ENCODE measurements at regions not wholly inside any gene's neighbourhood (a gene's known extent, or its start where the extent isn't known, plus 50 kb on each side); places are given as distances from the start of the nearest gene placed in this dataset.

GRCh38 chr2:234146087-234146826 is 95.8 kb downstream of the SPP2 start:
- Histone ChIP-seq H2BK5ac (ENCODE audit: low read depth, low read length, poor library complexity) (no peak overlapping the region), H2BK120ac (ENCODE audit: insufficient read depth, low read length, poor library complexity) (no peak overlapping the region), H3K4me3 (ENCODE audit: low read depth, low read length) (no peak overlapping the region), H3K14ac (ENCODE audit: low read length) (no peak overlapping the region), H3K27ac (ENCODE audit: low read depth, low read length) (no peak overlapping the region), H4K12ac (ENCODE audit: low read depth, low read length) (no peak overlapping the region), H3K79me2 (ENCODE audit: control insufficient read depth, insufficient read depth, low read length, poor library complexity) (no peaks in the 10 kb centered on the region), H2AFZ (ENCODE audit: insufficient read depth, low read length, poor library complexity) (no peak overlapping the region), H4K91ac (ENCODE audit: low read depth, low read length) (no peak overlapping the region), H3K4me1 (ENCODE audit: control insufficient read depth in 1 of 2, insufficient read depth in 2 of 2, low read length in 2 of 2) (peaks cover 4 to 8% of the 10 kb centered on the region in 2 experiments), H3K4ac (ENCODE audit: low read depth, low read length) (no peak overlapping the region), H2BK12ac (ENCODE audit: low read length) (no peak overlapping the region), H3K36me3 (ENCODE audit: control insufficient read depth in 1 of 2, insufficient read depth in 2 of 2, low read length in 2 of 2) (no peaks in the 10 kb centered on the region), H3K79me1 (ENCODE audit: low read length) (peaks cover 2% of the 10 kb centered on the region), H3K23ac (ENCODE audit: low read length) (no peak overlapping the region), H3K4me2 (ENCODE audit: low read length) (no peak overlapping the region), H3K18ac (ENCODE audit: low read length) (no peak overlapping the region), H3K9ac (ENCODE audit: low read length) (no peak overlapping the region), H3K27me3 (ENCODE audit: insufficient read depth, low read length) (no peaks in the 10 kb centered on the region), H2AK5ac (ENCODE audit: low read length) (no peak overlapping the region), H4K8ac (ENCODE audit: low read depth, low read length) (no peak overlapping the region), H3K9me3 (ENCODE audit: insufficient read depth, low read depth, low read length) (no peaks in the 10 kb centered on the region)
- no peak for DNase-seq
- WGBS (ENCODE audit: extremely low coverage, insufficient coverage, insufficient read length): no CpG with 5 or more reads among the region's 8 CpGs

GRCh38 chr2:234145511-234145910 is 95.0 kb downstream of the SPP2 start:
- Histone ChIP-seq H2BK12ac (ENCODE audit: low read length) (no peak overlapping the region), H3K36me3 (ENCODE audit: control insufficient read depth in 1 of 2, insufficient read depth in 2 of 2, low read length in 2 of 2) (no peaks in the 10 kb centered on the region), H2BK120ac (ENCODE audit: insufficient read depth, low read length, poor library complexity) (no peak overlapping the region), H3K79me1 (ENCODE audit: low read length) (peaks cover 2% of the 10 kb centered on the region), H3K4me1 (ENCODE audit: control insufficient read depth in 1 of 2, insufficient read depth in 2 of 2, low read length in 2 of 2) (peaks cover 4 to 8% of the 10 kb centered on the region in 2 experiments), H3K79me2 (ENCODE audit: control insufficient read depth, insufficient read depth, low read length, poor library complexity) (no peaks in the 10 kb centered on the region), H3K9me3 (ENCODE audit: insufficient read depth, low read depth, low read length) (no peaks in the 10 kb centered on the region), H4K91ac (ENCODE audit: low read depth, low read length) (no peak overlapping the region), H2BK5ac (ENCODE audit: low read depth, low read length, poor library complexity) (no peak overlapping the region), H4K12ac (ENCODE audit: low read depth, low read length) (no peak overlapping the region), H2AK5ac (ENCODE audit: low read length) (no peak overlapping the region), H4K8ac (ENCODE audit: low read depth, low read length) (no peak overlapping the region), H3K4ac (ENCODE audit: low read depth, low read length) (no peak overlapping the region), H3K9ac (ENCODE audit: low read length) (no peak overlapping the region), H3K27me3 (ENCODE audit: insufficient read depth, low read length) (no peaks in the 10 kb centered on the region), H3K4me3 (ENCODE audit: low read depth, low read length) (no peak overlapping the region), H3K23ac (ENCODE audit: low read length) (no peak overlapping the region), H3K18ac (ENCODE audit: low read length) (no peak overlapping the region), H3K27ac (ENCODE audit: low read depth, low read length) (no peak overlapping the region), H2AFZ (ENCODE audit: insufficient read depth, low read length, poor library complexity) (no peak overlapping the region), H3K14ac (ENCODE audit: low read length) (no peak overlapping the region), H3K4me2 (ENCODE audit: low read length) (no peak overlapping the region)
- no peak for DNase-seq
- no CpG with 5 or more reads among the region's 2 CpGs for WGBS (ENCODE audit: extremely low coverage, insufficient coverage, insufficient read length)

GRCh38 chr2:234145057-234145456 is 94.6 kb downstream of the SPP2 start:
- Histone ChIP-seq H3K4me2 (ENCODE audit: low read length) (no peak overlapping the region), H3K9me3 (ENCODE audit: insufficient read depth, low read depth, low read length) (no peaks in the 10 kb centered on the region), H3K4me3 (ENCODE audit: low read depth, low read length) (no peak overlapping the region), H3K27me3 (ENCODE audit: insufficient read depth, low read length) (no peaks in the 10 kb centered on the region), H3K18ac (ENCODE audit: low read length) (no peak overlapping the region), H2AK5ac (ENCODE audit: low read length) (no peak overlapping the region), H2AFZ (ENCODE audit: insufficient read depth, low read length, poor library complexity) (no peak overlapping the region), H3K4ac (ENCODE audit: low read depth, low read length) (no peak overlapping the region), H2BK5ac (ENCODE audit: low read depth, low read length, poor library complexity) (no peak overlapping the region), H3K79me2 (ENCODE audit: control insufficient read depth, insufficient read depth, low read length, poor library complexity) (no peaks in the 10 kb centered on the region), H4K91ac (ENCODE audit: low read depth, low read length) (no peak overlapping the region), H2BK12ac (ENCODE audit: low read length) (no peak overlapping the region), H4K12ac (ENCODE audit: low read depth, low read length) (no peak overlapping the region), H3K4me1 (ENCODE audit: control insufficient read depth in 1 of 2, insufficient read depth in 2 of 2, low read length in 2 of 2) (peaks cover 4 to 8% of the 10 kb centered on the region in 2 experiments), H3K79me1 (ENCODE audit: low read length) (peaks cover 2% of the 10 kb centered on the region), H3K27ac (ENCODE audit: low read depth, low read length) (no peak overlapping the region), H3K14ac (ENCODE audit: low read length) (no peak overlapping the region), H3K23ac (ENCODE audit: low read length) (no peak overlapping the region), H3K36me3 (ENCODE audit: control insufficient read depth in 1 of 2, insufficient read depth in 2 of 2, low read length in 2 of 2) (no peaks in the 10 kb centered on the region), H2BK120ac (ENCODE audit: insufficient read depth, low read length, poor library complexity) (no peak overlapping the region), H3K9ac (ENCODE audit: low read length) (no peak overlapping the region), H4K8ac (ENCODE audit: low read depth, low read length) (no peak overlapping the region)
- no peak for DNase-seq

- no peak overlapping the region for H3K18ac ChIP-seq (ENCODE audit: low read length)
- H2AFZ ChIP-seq (ENCODE audit: insufficient read depth, low read length, poor library complexity): no peak overlapping the region
- H3K36me3 ChIP-seq (ENCODE audit: control insufficient read depth in 1 of 2, insufficient read depth in 2 of 2, low read length in 2 of 2): no peaks in the 10 kb centered on the region
- H4K8ac ChIP-seq (ENCODE audit: low read depth, low read length): no peak overlapping the region
- H3K14ac ChIP-seq (ENCODE audit: low read length): no peak overlapping the region
- DNase-seq: no peak
- no peak overlapping the region for H4K91ac ChIP-seq (ENCODE audit: low read depth, low read length)
- H3K27ac ChIP-seq (ENCODE audit: low read depth, low read length): no peak overlapping the region
- no peak overlapping the region for H3K9ac ChIP-seq (ENCODE audit: low read length)
- no peak overlapping the region for H2BK12ac ChIP-seq (ENCODE audit: low read length)
- H3K79me1 ChIP-seq (ENCODE audit: low read length): peaks cover 2% of the 10 kb centered on the region
- no peaks in the 10 kb centered on the region for H3K79me2 ChIP-seq (ENCODE audit: control insufficient read depth, insufficient read depth, low read length, poor library complexity)
- H2AK5ac ChIP-seq (ENCODE audit: low read length): no peak overlapping the region
- peaks cover 3% of the 10 kb centered on the region for H3K9me3 ChIP-seq (ENCODE audit: insufficient read depth, low read depth, low read length)
- H2BK120ac ChIP-seq (ENCODE audit: insufficient read depth, low read length, poor library complexity): no peak overlapping the region
- H3K4ac ChIP-seq (ENCODE audit: low read depth, low read length): no peak overlapping the region
- no peak overlapping the region for H4K12ac ChIP-seq (ENCODE audit: low read depth, low read length)
- no peak overlapping the region for H3K4me3 ChIP-seq (ENCODE audit: low read depth, low read length)
- no peaks in the 10 kb centered on the region for H3K27me3 ChIP-seq (ENCODE audit: insufficient read depth, low read length)
- no peak overlapping the region for H3K23ac ChIP-seq (ENCODE audit: low read length)
- H2BK5ac ChIP-seq (ENCODE audit: low read depth, low read length, poor library complexity): no peak overlapping the region
- no peak overlapping the region for H3K4me2 ChIP-seq (ENCODE audit: low read length)
- H3K4me1 ChIP-seq (ENCODE audit: control insufficient read depth in 1 of 2, insufficient read depth in 2 of 2, low read length in 2 of 2): peaks cover 5 to 8% of the 10 kb centered on the region in 2 experiments
- no CpG with 5 or more reads among the region's 3 CpGs for WGBS (ENCODE audit: extremely low coverage, insufficient coverage, insufficient read length)
These were observed 93.4 kb downstream of the SPP2 start for GRCh38 chr2:234143896-234144295.
